ENCODE measurements at regions not wholly inside any gene's neighbourhood (a gene's known extent, or its start where the extent isn't known, plus 50 kb on each side); places are given as distances from the start of the nearest gene placed in this dataset.

GRCh38 chr6:14713008-14713960 lies 532.6 kb upstream of the JARID2 start:
- Histone ChIP-seq H3K9me2 (ENCODE audit: insufficient read depth, low read length) (no peaks in the 10 kb centered on the region), H3K36me3 (ENCODE audit: insufficient read depth, low read length) (no peaks in the 10 kb centered on the region), H3K4me3 (ENCODE audit: low read depth, low read length, poor library complexity, severe bottlenecking) (no peak overlapping the region), H3K4me1 (ENCODE audit: insufficient read depth, low read length, poor library complexity, severe bottlenecking) (peaks cover 12% of the 10 kb centered on the region), H3K79me2 (ENCODE audit: insufficient read depth, low read depth, low read length) (no peaks in the 10 kb centered on the region), H3K27ac (ENCODE audit: low read depth, low read length, poor library complexity, severe bottlenecking) (no peak overlapping the region), H3K4me2 (ENCODE audit: low read length) (no peak overlapping the region), H3K9me3 (ENCODE audit: low read length) (no peaks in the 10 kb centered on the region), H2AFZ (ENCODE audit: low read length) (no peak overlapping the region), H4K20me1 (ENCODE audit: insufficient read depth, low read length) (no peaks in the 10 kb centered on the region)
- POLR2A ChIA-PET = no interaction called here
- TF ChIP-seq EZH2phosphoT487 (IDR thresholded peaks at IDR 0.05; ENCODE audit: borderline replicate concordance, low read depth, low read length) (no peak), CTCF (conservative IDR thresholded peaks at IDR 0.05; ENCODE audit: low read length) (no peak)
- intact Hi-C loops (cut with micrococcal nuclease; ENCODE audit: unreplicated experiment) = loop anchor here (5.0 kb wide), 1 partner anchor 501 kb away; no protein-coding TSS in a partner anchor
- CTCF ChIA-PET (ENCODE audit: unreplicated experiment) = interaction anchor here (0.6 kb wide), 1 partner anchor 444 kb away, joined by 3 read pairs; no protein-coding TSS in a partner anchor
- no TSS peak for BruUV-seq (replicated peaks)
- DNase-seq (ENCODE audit: low spot score) = no peak

GRCh38 chr6:14713966-14714631 lies 531.8 kb upstream of the JARID2 start:
- intact Hi-C loops (cut with micrococcal nuclease; ENCODE audit: unreplicated experiment) = loop anchor here (5.0 kb wide), 1 partner anchor 502 kb away; no protein-coding TSS in a partner anchor
- ChIA-PET CTCF (ENCODE audit: unreplicated experiment) (interaction anchor here (0.6 kb wide), 2 partner anchors 343 to 445 kb away, joined by 3 to 17 read pairs; no protein-coding TSS in a partner anchor), POLR2A (interaction anchor here (0.6 to 1.1 kb wide), 5 partner anchors 10 to 748 kb away, joined by 3 to 6 read pairs (median 5); no protein-coding TSS in a partner anchor)
- Histone ChIP-seq H3K4me1 (ENCODE audit: insufficient read depth, low read length, poor library complexity, severe bottlenecking) (peaks cover 12% of the 10 kb centered on the region), H3K9me2 (ENCODE audit: insufficient read depth, low read length) (no peaks in the 10 kb centered on the region), H4K20me1 (ENCODE audit: insufficient read depth, low read length) (no peaks in the 10 kb centered on the region), H3K36me3 (ENCODE audit: insufficient read depth, low read length) (no peaks in the 10 kb centered on the region), H3K4me3 (ENCODE audit: low read depth, low read length, poor library complexity, severe bottlenecking) (no peak overlapping the region), H3K4me2 (ENCODE audit: low read length) (no peak overlapping the region), H3K79me2 (ENCODE audit: insufficient read depth, low read depth, low read length) (no peaks in the 10 kb centered on the region), H3K9me3 (ENCODE audit: low read length) (no peaks in the 10 kb centered on the region), H2AFZ (ENCODE audit: low read length) (no peak overlapping the region), H3K27ac (ENCODE audit: low read depth, low read length, poor library complexity, severe bottlenecking) (no peak overlapping the region)
- no peak for DNase-seq (ENCODE audit: low spot score)
- no TSS peak for BruUV-seq (replicated peaks)
- TF ChIP-seq CTCF (conservative IDR thresholded peaks at IDR 0.05; ENCODE audit: low read length) = no peak
- TF ChIP-seq EZH2phosphoT487 (IDR thresholded peaks at IDR 0.05; ENCODE audit: borderline replicate concordance, low read depth, low read length) = no peak
